GM12892 (cell line): ENCODE measurements at regions not wholly inside any gene's neighbourhood (a gene's known extent, or its start where the extent isn't known, plus 50 kb on each side); places are given as distances from the start of the nearest gene placed in this dataset.

Experiments
- POLR2A ChIP-seq: IDR thresholded peaks from 2 replicates; pipeline ENCODE4 v1.6.1; 2011; ENCODE audit warnings: low read depth, low read length, control low read depth
- POLR2AphosphoS5 ChIP-seq: IDR thresholded peaks from 2 replicates; pipeline ENCODE4 v1.6.1; 2011; ENCODE audit warnings: low read depth, low read length, control low read depth
- TAF1 ChIP-seq: IDR thresholded peaks from 2 replicates; pipeline ENCODE4 v1.6.1; 2011; ENCODE audit warnings: low read depth, mild to moderate bottlenecking, control low read depth, low read length, borderline replicate concordance

DNA sequence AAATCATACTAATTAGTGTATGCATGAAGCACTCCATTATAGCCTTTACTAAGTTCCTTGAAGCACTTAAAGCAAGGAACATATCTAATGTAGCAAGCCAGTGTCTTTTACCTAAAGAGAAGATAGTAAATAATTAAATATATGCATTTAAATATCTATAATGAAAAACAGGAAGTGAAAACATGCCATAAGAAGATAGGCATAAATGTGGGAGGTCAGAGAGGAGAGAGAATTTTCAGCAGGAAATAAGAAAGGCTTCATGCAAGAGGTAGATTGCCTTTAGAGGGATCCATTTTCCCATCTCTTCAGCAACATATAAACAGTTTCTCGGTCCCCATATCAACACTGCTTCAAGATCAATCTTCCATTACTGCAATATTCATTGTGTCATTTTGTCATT is 599.8 kb downstream of the FRK start:
- TF ChIP-seq POLR2AphosphoS5 (no peak), POLR2A (no peak), TAF1 (no peak)
